GM18517 (cell line): ENCODE measurements at regions not wholly inside any gene's neighbourhood (a gene's known extent, or its start where the extent isn't known, plus 50 kb on each side); places are given as distances from the start of the nearest gene placed in this dataset.

ENCODE experiments used
- ATAC-seq: cut with Tn5 transposase; IDR thresholded peaks from one replicate; pipeline ENCODE4 v1.9.1; 2021; ENCODE audit warnings: mild to moderate bottlenecking, moderate library complexity; ENCODE audit not compliant: unreplicated experiment

DNA sequence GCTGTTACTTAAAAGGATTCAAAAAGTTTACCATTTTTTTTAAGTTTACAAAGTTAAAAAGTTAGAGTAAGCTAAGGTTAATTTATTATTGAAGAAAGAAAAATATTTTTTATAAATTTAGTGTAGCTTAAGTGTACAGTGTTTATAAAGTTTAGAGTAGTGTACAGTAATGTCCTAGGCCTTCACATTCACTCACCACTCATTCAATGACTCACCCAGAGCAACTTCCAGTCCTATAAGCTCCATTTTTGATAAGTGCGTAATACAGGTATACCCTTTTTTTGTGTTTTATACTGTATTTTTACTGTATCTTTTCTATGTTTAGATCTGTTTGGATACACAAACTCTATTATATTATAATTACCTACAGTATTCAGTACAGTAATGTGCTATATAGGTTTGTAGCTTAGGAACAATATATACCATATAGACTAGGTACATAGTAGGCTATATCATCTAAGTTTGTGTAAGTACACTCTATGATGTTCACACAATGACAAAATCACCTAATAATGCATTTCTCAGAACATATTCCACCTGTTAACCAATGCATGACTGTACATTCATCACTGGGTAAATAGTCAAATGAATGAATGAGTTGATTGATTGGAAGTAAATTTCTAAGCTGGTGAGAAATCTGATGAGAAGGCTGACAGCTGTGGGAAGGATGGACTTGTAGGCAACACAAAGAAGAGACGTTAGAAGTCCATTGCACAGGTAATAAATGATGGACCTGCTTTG is 95.2 kb upstream of the CDIN1 start:
- no peak for ATAC-seq

DNA sequence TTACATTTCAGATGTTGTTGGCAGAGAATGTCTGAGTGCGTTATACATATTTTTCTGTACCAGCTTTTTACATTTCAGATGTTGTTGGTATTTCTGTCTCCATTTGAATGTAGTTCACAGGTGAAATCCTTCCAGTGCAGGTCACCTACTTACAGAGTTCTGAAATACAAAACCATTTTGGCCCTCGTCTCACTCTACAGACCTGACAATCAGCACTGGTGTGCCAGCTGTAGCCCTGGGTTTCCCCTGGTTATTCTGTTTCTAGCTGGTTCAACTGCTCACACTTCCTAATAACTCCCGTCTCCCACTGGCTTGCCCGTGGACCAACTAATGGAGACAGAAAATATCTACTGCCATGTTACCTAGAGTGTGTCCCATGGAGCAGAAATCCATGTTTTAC is 87.5 kb upstream of the CDIN1 start:
- ATAC-seq, result no peak

GRCh38 chr15:36495456-36495991 is 83.9 kb upstream of the CDIN1 start:
- no peak for ATAC-seq

DNA sequence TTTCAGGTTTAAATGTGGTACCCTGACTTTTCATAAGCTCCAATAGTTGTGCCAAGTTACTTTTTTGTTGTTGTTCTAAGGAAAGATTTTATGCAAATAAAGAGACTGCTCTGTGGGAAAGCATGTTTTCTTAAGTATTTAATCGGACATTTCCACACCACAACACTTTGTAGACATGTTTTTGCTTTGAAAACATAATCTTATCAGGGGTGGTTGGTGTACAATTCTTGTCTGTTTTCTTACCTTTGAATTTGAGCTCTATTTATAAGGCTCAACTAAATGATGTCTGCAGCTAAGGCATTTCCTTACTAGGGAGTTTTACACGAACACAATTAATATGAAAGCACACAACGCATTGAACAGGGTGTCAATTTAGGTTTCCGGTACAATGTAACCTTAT is 81.5 kb upstream of the CDIN1 start:
- ATAC-seq, result no peak

GRCh38 chr15:36498401-36498800 is 81.0 kb upstream of the CDIN1 start:
- ATAC-seq, result no peak

DNA sequence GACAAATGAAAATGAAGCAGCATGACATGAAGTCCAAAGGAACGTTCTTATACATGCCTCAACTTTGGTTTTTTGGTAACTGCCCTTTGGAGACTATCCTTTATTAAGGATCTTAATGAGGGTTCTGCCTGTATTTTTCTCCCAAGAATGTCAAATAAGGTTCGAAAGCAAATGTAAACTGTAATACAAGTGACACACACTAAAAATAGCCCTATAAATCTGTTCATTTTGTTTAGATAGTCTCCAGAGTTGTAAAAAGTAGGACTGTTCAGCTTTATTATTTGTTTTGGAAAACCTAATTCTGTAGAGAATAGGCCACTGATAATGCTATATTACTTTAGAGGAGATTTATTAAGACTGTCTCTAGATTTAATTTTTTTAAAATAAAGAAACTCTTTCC is 80.5 kb upstream of the CDIN1 start:
- ATAC-seq, result no peak

- no peak for ATAC-seq
Observed at GRCh38 chr15:36499412-36500389, 79.7 kb upstream of the CDIN1 start.

DNA sequence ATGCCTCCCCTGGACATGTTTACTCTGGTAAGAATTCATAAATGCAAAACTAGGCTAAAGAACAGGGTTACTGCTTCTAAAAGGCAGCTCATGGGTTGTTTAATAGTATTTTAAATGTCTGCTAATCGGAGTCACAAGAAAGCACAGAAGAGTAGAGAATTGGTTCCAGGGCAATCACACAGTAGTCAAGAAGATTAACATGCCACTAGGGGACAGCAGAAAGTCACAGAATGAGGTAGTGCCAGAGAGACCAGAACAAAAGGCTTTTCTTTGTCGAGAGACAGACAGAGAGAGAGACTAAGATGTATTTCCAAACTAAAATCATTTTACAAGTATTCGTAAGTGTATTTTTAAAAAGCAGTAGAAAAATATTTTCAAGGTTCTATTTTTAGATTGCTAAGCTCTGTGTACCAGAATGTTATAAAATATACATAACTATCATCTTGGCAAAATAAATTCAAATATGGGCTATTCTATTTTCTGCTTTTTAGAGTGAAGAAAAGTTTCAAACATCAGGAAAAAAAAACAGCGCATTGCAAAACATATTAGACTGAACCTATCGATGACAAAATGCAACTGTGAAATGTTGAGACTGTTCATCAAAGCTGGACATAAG is 78.3 kb upstream of the CDIN1 start:
- peak; percentile 64 for ATAC-seq

- ATAC-seq, result no peak
Observed at GRCh38 chr15:36502509-36502908, 76.9 kb upstream of the CDIN1 start.

DNA sequence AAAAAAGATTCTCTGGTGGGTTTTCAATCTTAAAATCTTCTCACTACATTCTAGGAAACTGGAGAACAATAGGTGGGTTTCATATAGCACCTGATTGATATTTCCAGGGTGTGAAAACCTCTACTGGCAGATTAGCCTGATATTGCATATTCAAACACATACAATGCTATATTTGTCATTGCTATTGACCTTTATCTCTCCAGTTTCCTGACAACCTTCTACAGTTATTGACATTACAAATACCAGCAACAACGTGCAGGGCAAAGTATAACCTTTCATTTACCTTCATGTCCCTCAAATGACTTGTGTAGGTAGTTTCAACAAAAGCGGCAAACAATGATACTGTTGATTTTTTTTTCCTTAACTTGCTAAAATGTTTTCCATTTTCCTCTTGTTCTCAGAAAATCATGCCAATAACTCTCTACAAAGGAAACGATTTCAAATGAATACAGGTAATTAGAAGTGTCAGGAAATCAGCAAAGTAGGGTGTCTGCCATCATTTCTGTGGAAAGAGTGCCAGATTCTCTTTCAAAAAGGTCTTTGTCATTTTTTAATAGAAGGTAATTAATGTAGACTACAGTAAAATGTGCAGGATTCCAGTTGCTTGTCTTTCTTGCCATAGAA is 72.6 kb upstream of the CDIN1 start:
- no peak for ATAC-seq

DNA sequence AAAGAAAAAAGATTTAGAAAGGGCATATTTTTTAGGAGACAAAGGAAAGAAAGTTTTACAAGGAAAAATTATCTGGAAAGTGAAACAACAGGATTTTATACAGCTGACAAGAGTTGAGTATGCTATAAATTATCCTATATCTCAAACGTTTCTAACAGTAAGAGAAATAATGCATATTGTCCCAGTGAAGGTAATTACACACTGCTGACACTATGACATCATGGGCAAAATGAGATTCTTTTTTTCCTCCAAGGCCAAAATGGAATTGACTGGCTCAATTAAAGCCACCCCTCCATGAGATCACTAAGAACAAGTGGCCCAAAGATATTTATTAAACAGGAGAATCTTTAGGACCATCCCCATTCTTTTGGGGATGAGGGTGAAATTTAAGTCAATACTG is 72.0 kb upstream of the CDIN1 start:
- no peak for ATAC-seq

- no peak for ATAC-seq
Observed at GRCh38 chr15:36511594-36511993, 67.8 kb upstream of the CDIN1 start.

DNA sequence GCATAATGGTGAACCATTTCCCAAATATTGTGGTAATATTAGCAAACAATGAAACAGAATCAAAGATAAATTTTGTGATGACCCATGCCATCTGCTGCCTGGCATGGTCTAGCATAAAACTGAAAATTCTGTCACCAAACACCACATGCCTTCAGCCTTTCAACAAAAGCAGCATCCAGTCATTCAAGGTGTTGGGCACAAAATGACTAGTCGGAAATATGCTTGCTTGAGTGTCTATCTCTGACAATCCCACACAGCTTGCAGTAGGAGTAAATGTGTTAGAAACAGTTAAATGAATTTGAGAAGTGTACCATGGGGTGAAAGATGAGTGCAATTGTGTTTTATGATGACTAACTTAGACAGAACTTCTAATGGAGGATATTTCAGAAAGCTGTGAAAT is 61.7 kb upstream of the CDIN1 start:
- no peak for ATAC-seq

- no peak for ATAC-seq
Observed at GRCh38 chr15:36519067-36519466, 60.4 kb upstream of the CDIN1 start.

GRCh38 chr15:36525430-36525829 is 54.0 kb upstream of the CDIN1 start:
- no peak for ATAC-seq

GRCh38 chr15:36527235-36528162 is 51.9 kb upstream of the CDIN1 start:
- no peak for ATAC-seq

GRCh38 chr15:36529296-36530011 is 50.0 kb upstream of the CDIN1 start:
- ATAC-seq, result peak; percentile 73
